ENCODE measurements at regions not wholly inside any gene's neighbourhood (a gene's known extent, or its start where the extent isn't known, plus 50 kb on each side); places are given as distances from the start of the nearest gene placed in this dataset.

DNA sequence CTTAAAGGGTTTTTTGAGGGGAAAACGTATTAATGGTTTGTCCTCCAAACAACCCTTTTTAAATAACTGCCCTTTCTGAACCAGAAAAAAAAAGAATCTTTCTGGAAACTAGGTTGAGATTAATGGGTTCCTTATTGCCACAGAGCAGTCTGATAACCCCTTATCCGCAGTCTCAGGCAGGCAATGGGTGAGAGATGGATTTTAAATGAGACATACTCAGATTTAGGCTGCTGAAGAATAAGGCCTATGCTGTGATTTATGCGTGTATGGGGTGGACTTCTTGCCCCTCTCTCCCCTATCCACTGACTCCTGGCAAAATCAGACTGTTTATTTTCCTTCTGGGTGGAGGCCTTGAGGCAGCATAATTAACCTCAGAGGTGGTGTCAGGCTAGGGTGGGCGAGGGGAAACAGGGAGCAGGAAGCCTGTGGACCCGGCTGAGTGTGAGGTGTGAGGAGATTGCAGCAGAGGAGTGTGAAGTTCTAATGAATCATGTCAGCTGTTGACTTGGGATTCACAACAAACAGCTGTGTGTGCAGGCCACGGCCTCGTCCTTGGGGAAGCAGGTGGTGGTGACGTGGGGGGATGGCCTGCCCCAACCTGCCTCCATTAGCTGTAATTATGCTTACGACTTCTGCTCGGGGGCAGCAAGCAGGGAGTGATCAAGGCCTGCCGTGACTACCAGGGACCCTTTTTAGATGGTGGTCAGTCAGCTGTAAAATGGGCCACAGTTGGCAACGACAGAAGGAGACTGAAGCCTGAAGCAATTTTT, 196.4 kb downstream of the SEMA6A start:
- TF ChIP-seq POLR2AphosphoS5 (IDR thresholded peaks at IDR 0.05; ENCODE audit: low read depth): no peak
- TF ChIP-seq, protein P1, sequence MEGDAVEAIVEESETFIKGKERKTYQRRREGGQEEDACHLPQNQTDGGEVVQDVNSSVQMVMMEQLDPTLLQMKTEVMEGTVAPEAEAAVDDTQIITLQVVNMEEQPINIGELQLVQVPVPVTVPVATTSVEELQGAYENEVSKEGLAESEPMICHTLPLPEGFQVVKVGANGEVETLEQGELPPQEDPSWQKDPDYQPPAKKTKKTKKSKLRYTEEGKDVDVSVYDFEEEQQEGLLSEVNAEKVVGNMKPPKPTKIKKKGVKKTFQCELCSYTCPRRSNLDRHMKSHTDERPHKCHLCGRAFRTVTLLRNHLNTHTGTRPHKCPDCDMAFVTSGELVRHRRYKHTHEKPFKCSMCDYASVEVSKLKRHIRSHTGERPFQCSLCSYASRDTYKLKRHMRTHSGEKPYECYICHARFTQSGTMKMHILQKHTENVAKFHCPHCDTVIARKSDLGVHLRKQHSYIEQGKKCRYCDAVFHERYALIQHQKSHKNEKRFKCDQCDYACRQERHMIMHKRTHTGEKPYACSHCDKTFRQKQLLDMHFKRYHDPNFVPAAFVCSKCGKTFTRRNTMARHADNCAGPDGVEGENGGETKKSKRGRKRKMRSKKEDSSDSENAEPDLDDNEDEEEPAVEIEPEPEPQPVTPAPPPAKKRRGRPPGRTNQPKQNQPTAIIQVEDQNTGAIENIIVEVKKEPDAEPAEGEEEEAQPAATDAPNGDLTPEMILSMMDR (IDR thresholded peaks at IDR 0.05; ENCODE audit: insufficient read depth, low read length): no peak
- no peak for TF ChIP-seq GABPA (IDR thresholded peaks at IDR 0.05; ENCODE audit: low read depth)

Measured in HL-60 (cell line).